ENCODE measurements at regions not wholly inside any gene's neighbourhood (a gene's known extent, or its start where the extent isn't known, plus 50 kb on each side); places are given as distances from the start of the nearest gene placed in this dataset.

GRCh38 chr11:70820712-70821111 lies 422.4 kb downstream of the CTTN start:
- TF ChIP-seq NFIC (IDR thresholded peaks at IDR 0.05; ENCODE audit: borderline replicate concordance) (no peak), USF2 (IDR thresholded peaks at IDR 0.05; ENCODE audit: borderline replicate concordance, low read depth, low read length) (no peak), EZH2phosphoT487 (IDR thresholded peaks at IDR 0.05; ENCODE audit: borderline replicate concordance, low read depth) (no peak), CTCF (IDR thresholded peaks at IDR 0.05) (no peak), POLR2AphosphoS5 (IDR thresholded peaks at IDR 0.05; ENCODE audit: low read depth, low read length) (no peak), RFX5 (IDR thresholded peaks at IDR 0.05; ENCODE audit: low read length) (no peak), JUND (IDR thresholded peaks at IDR 0.05) (no peak)

Measured in SK-N-SH (cell line).